HG03196 (cell line): ENCODE measurements at regions not wholly inside any gene's neighbourhood (a gene's known extent, or its start where the extent isn't known, plus 50 kb on each side); places are given as distances from the start of the nearest gene placed in this dataset.

Source experiments
- ATAC-seq: cut with Tn5 transposase; IDR thresholded peaks from one replicate; pipeline ENCODE4 v1.9.1; 2021; ENCODE audit not compliant: unreplicated experiment

- ATAC-seq, result no peak
These were observed 68.5 kb upstream of the NXT1 start for GRCh38 chr20:23282111-23282510.

DNA sequence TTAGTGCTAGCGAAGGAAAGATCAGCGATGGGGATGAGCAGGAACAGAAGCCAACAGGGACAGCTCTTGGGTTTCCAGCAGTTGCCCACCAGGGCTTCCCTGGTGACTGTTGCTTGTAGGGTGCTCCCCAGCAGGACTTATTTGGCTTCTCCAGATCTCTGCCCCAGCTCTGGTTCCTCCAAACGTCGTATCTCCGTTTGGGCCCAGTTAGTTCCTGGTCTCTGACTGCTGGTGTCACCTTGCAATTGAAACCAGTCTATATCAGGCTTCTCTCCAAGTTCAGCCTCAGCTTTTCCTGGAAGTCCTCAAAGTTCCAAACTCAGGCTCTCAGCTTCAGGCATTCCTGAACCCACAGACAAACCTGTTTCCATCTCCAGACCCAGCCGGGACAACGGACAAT, 70.8 kb upstream of the NXT1 start:
- no peak for ATAC-seq

GRCh38 chr20:23278172-23278571, 72.4 kb upstream of the NXT1 start:
- no peak for ATAC-seq

DNA sequence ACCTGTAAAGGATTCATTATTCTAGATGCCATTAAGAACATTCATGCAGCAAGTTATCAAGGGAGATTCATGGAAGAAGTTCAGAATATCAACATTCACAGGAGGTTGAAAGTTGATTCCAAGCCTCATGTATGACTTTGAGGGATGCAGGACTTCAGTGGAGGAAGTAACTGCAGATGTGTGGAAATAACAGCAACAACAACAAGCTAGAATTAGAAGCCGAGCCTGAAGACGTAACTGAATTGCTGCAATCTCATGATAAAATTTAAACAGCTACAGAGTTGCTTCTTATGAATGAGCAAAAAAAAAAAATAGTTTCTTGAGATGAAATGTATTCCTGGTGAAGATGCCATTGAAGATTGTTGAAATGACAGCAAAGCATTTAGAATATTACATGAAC, 73.3 kb upstream of the NXT1 start:
- no peak for ATAC-seq

- no peak for ATAC-seq
These were observed 76.8 kb upstream of the NXT1 start for GRCh38 chr20:23273776-23274175.

- ATAC-seq, result no peak
These were observed 78.2 kb upstream of the NXT1 start for GRCh38 chr20:23272176-23273029.

- ATAC-seq, result no peak
These were observed 80.1 kb upstream of the NXT1 start for GRCh38 chr20:23270382-23270911.

GRCh38 chr20:23269954-23270353, 80.6 kb upstream of the NXT1 start:
- ATAC-seq, result no peak

- ATAC-seq, result no peak
These were observed 81.7 kb upstream of the NXT1 start for GRCh38 chr20:23268792-23269354.

DNA sequence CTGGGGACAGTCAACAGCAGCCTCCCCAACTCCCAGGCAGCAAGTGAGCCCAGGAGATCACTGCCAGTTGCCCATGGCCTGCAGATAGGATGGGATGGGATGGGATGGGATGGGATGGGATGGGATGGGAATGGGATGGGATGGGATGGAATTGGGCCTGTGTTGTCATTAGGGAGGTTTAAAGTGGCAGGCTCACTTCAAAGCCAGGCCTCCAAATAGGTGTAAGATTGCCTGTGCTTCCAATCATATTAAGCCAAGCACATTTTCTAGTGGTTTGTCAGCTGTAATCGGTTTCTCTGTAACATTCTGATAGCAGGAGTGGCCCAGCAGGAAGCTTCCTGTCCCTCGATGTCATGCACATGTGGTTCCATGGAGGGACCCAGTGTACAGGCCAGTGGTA, 82.7 kb upstream of the NXT1 start:
- no peak for ATAC-seq

GRCh38 chr20:23266530-23267398, 83.8 kb upstream of the NXT1 start:
- no peak for ATAC-seq

GRCh38 chr20:23265226-23265625, 85.4 kb upstream of the NXT1 start:
- ATAC-seq, result no peak

DNA sequence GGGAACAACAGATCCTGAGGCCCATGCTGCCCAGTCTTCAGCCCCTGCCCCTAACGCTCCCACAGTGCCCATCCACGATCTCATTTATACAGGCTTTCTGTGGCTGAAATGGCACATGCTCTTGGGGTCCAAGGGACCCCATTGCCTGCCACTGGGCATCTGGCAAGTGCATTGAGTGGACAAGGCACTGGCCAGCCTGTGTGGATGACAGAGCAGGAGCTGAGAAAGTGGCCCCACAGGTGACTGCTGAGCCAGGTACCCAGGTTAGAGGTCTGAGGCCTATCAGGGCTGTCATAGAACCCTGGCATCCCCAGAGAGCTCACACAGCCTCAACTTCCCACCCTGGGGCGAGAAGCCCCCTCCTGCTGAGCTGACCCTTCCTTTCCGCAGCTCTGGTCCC, 86.0 kb upstream of the NXT1 start:
- no peak for ATAC-seq

GRCh38 chr20:23260181-23260840, 90.3 kb upstream of the NXT1 start:
- ATAC-seq, result no peak

- no peak for ATAC-seq
These were observed 91.9 kb upstream of the NXT1 start for GRCh38 chr20:23258747-23259121.

DNA sequence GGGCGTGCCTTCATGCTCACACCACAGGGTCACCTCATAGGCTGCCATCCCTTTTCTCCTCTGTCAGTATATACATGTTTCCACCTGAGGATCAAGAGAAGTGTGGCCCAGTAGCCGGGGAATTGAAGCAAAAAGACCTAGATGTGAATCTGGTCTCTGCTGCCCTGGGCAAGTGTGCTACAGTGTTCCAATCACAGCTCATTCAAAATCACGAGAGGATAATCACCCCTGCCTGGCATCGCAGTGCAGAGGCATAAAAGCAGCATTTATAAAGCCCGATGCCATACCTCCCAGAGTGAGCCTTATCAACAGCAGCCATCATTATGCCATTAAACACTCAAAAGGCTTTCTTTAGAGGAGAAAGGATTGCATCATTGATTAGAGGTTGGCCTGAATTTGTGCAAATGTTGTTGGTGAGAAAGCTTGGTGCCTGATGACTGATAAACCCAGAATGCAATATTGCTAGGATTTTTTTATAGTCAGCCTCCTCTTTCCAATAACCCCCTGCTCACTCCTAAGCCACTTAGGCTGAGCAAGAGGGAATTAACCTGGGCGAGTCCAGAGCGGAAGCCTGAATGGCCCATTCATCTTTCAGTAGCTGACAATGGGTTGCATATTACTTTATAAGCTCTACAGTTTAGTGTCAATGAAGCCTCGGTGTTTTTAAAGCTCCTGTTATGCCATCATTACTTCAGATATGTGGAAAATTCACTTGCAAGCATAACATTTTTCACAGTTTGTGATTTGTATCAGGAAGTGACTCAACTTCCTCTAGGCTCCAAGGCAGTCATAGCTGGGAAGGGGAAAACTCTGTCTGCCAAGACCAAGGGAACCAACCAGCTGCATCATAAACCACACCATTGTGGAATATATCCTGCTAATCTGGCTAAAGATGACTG, 92.5 kb upstream of the NXT1 start:
- ATAC-seq, result no peak

GRCh38 chr20:23257106-23257761, 93.4 kb upstream of the NXT1 start:
- no peak for ATAC-seq

DNA sequence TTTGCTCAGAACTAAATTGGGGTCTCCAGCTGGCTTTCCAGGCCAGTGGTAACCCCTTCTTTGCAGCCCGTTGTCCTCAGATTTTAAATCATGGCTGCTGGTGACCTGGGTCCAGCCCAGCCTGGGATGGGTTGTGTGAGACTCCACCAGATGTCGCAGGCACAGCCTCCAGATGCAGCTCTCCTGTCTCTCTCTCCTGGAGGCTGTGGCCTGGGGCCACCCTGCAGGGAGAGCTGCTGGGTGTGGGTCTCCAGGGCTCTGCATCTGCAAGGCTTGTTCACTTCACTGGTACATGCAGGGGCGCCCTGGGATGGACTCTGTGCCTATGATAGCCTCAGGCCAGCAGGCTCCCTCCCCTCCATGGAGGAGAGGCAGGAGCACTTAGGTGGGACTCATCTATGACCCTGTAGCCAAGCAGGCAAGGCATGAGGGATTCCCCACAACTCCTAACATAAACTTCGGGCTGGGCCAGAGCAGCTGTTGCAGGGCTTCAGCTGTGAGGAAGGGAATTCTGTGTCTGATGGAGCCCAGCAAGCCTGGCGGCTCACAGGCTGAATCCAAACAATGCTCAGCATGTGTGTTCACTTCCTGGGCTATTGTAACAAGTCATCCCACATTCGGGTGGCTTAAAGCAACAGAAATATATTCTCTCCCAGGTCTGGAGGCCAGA, 94.7 kb upstream of the NXT1 start:
- no peak for ATAC-seq

DNA sequence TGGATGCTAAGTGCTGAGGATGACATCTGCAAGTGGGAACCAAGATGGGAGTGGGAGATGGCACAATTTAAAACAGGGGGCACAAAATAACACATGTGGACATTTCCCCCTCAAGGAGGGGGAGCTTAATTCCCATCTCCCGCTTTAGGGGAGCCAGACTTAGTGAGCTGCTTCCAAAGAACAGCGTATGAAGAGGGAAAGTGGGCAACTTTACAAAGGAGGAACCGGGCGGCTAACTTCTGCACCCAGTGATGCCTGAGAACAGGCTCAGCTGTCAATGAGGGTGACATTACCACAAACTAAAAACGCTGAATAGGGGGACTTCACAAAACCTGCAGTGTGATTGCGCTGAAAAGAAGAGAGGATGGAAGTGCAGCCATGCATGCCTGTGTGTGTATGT, 95.5 kb upstream of the NXT1 start:
- ATAC-seq, result no peak
